SH-SY5Y (cell line): ENCODE measurements at regions not wholly inside any gene's neighbourhood (a gene's known extent, or its start where the extent isn't known, plus 50 kb on each side); places are given as distances from the start of the nearest gene placed in this dataset.

Experiments used
- GATA2 ChIP-seq: IDR thresholded peaks from 2 replicates; pipeline ENCODE4 v1.6.1; 2011; ENCODE audit warnings: mild to moderate bottlenecking, low read depth, low read length
- GATA3 ChIP-seq: IDR thresholded peaks from 2 replicates; pipeline ENCODE4 v1.6.1; 2011; ENCODE audit warnings: low read depth, mild to moderate bottlenecking, low read length, moderate library complexity

GRCh38 chr6:137673603-137674002, 179.4 kb upstream of the OLIG3 start:
- TF ChIP-seq GATA3 (no peak), GATA2 (no peak)
